ENCODE measurements at regions not wholly inside any gene's neighbourhood (a gene's known extent, or its start where the extent isn't known, plus 50 kb on each side); places are given as distances from the start of the nearest gene placed in this dataset.

DNA sequence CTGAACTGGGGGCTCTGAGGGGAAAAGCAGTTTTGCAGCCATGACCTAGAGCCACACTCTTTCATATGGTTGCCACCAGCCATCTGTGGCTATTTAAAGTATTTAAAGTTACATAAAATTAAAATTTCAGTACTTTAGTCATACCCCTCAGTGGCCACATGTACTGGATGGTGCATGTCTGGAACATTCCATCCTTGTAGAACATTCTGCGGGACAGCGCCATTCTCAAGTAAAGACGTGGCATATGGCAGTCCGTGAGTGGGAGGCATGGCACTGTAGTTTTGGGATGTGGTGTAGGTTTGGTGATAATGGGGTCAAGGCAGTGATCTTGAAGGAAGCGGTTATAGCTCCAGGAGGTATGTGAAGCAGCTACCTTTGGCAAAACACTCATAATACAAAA, 61.4 kb upstream of the NFIL3 start:
- Histone ChIP-seq H3K36me3 (ENCODE audit: control insufficient read depth, insufficient read depth, low read length) (no peaks in the 10 kb centered on the region), H3K9ac (ENCODE audit: extremely low read depth, low read length, poor library complexity, severe bottlenecking) (no peak overlapping the region), H3K4me3 (ENCODE audit: low read length) (no peak overlapping the region), H3K4me1 (ENCODE audit: control insufficient read depth, insufficient read depth, low read length) (no peaks in the 10 kb centered on the region), H3K27me3 (ENCODE audit: control insufficient read depth, insufficient read depth, low read length, poor library complexity, severe bottlenecking) (no peaks in the 10 kb centered on the region), H3K27ac (ENCODE audit: low read depth, low read length) (no peak overlapping the region), H3K9me3 (ENCODE audit: control insufficient read depth, low read length) (no peaks in the 10 kb centered on the region)
- 98% methylated on average over 5 of the region's 5 CpGs; no CpG with 5 or more reads in 1 of the 2 experiments for WGBS, 2 experiments (ENCODE audit: insufficient coverage in 1 of 2, insufficient read length in 1 of 2)
- no peaks in the 10 kb centered on the region for H3K36me3 Mint-ChIP-seq (ENCODE audit: low read depth)
- H3K4me3 Mint-ChIP-seq, result no peak overlapping the region
- no peaks in the 10 kb centered on the region for H3K9me3 Mint-ChIP-seq
- TF ChIP-seq, protein P1, sequence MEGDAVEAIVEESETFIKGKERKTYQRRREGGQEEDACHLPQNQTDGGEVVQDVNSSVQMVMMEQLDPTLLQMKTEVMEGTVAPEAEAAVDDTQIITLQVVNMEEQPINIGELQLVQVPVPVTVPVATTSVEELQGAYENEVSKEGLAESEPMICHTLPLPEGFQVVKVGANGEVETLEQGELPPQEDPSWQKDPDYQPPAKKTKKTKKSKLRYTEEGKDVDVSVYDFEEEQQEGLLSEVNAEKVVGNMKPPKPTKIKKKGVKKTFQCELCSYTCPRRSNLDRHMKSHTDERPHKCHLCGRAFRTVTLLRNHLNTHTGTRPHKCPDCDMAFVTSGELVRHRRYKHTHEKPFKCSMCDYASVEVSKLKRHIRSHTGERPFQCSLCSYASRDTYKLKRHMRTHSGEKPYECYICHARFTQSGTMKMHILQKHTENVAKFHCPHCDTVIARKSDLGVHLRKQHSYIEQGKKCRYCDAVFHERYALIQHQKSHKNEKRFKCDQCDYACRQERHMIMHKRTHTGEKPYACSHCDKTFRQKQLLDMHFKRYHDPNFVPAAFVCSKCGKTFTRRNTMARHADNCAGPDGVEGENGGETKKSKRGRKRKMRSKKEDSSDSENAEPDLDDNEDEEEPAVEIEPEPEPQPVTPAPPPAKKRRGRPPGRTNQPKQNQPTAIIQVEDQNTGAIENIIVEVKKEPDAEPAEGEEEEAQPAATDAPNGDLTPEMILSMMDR (conservative IDR thresholded peaks at IDR 0.05), result no peak
- no peak overlapping the region for H3K27ac Mint-ChIP-seq
- H3K4me1 Mint-ChIP-seq, result peaks cover 2% of the 10 kb centered on the region
- peaks cover 8% of the 10 kb centered on the region for H3K27me3 Mint-ChIP-seq (ENCODE audit: insufficient read depth)
- DNase-seq, result no peak

DNA sequence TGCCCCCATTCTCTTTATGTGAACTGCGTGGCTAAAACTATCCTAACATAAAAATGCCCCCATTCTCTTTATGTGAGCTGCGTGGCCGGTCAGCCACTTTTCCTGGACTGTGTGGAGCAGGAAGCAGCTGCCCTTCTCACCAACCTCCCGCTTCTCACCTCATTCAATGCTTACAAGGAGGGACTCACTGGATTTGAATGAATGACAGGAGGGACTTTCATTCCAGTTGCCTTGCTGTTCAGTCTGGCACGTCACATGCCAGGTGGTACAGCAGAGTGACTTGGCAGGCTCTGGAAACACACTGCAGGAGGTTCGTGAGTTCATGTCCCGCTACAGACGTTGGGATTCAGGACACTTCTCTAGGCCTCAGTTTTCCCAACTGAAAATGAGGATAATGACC, 60.2 kb upstream of the NFIL3 start:
- no peak overlapping the region for H3K4me3 Mint-ChIP-seq
- Histone ChIP-seq H3K9me3 (ENCODE audit: control insufficient read depth, low read length) (no peaks in the 10 kb centered on the region), H3K27me3 (ENCODE audit: control insufficient read depth, insufficient read depth, low read length, poor library complexity, severe bottlenecking) (no peaks in the 10 kb centered on the region), H3K4me3 (ENCODE audit: low read length) (no peak overlapping the region), H3K4me1 (ENCODE audit: control insufficient read depth, insufficient read depth, low read length) (no peaks in the 10 kb centered on the region), H3K27ac (ENCODE audit: low read depth, low read length) (no peak overlapping the region), H3K9ac (ENCODE audit: extremely low read depth, low read length, poor library complexity, severe bottlenecking) (no peak overlapping the region), H3K36me3 (ENCODE audit: control insufficient read depth, insufficient read depth, low read length) (no peaks in the 10 kb centered on the region)
- TF ChIP-seq, protein P1 (conservative IDR thresholded peaks at IDR 0.05), result no peak
- peaks cover 4% of the 10 kb centered on the region for H3K27me3 Mint-ChIP-seq (ENCODE audit: insufficient read depth)
- no peaks in the 10 kb centered on the region for H3K36me3 Mint-ChIP-seq (ENCODE audit: low read depth)
- 87% methylated on average over 4 to 8 of the region's 8 CpGs for WGBS, 2 experiments (ENCODE audit: insufficient coverage in 1 of 2, insufficient read length in 1 of 2)
- DNase-seq, result no peak
- no peak overlapping the region for H3K27ac Mint-ChIP-seq
- peaks cover 2% of the 10 kb centered on the region for H3K4me1 Mint-ChIP-seq
- H3K9me3 Mint-ChIP-seq, result no peaks in the 10 kb centered on the region

DNA sequence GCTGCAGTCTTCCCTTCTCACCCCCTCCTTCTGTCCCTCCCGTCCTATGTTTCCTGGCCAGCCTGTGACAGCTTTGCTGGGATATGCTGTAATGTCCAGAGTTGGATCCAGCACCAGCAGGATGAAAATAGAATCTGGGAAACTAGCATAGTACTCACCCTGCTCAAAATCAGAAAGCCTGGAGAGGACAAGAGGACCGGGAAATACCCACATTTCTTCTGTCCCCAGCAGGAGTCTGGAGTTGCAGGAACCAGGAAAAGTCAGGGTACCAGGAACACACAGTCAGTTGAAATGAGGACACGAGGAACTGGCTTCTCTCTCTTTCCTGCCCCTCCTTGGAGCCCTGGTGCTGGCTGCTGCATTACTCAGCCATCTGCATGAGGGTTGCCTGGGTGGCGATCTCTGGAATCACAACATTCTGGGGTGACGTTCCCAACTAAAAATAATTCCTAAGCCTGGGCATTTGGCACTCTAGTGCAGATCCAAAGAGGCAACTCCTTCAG, 59.6 kb upstream of the NFIL3 start:
- Mint-ChIP-seq H3K27me3 (ENCODE audit: insufficient read depth) (peaks cover 6% of the 10 kb centered on the region), H3K27ac (no peak overlapping the region), H3K36me3 (ENCODE audit: low read depth) (no peaks in the 10 kb centered on the region), H3K9me3 (no peaks in the 10 kb centered on the region), H3K4me1 (peaks cover 2% of the 10 kb centered on the region), H3K4me3 (no peak overlapping the region)
- Histone ChIP-seq H3K27ac (ENCODE audit: low read depth, low read length) (no peak overlapping the region), H3K9me3 (ENCODE audit: control insufficient read depth, low read length) (no peaks in the 10 kb centered on the region), H3K27me3 (ENCODE audit: control insufficient read depth, insufficient read depth, low read length, poor library complexity, severe bottlenecking) (no peaks in the 10 kb centered on the region), H3K4me3 (ENCODE audit: low read length) (no peak overlapping the region), H3K36me3 (ENCODE audit: control insufficient read depth, insufficient read depth, low read length) (no peaks in the 10 kb centered on the region), H3K9ac (ENCODE audit: extremely low read depth, low read length, poor library complexity, severe bottlenecking) (no peak overlapping the region), H3K4me1 (ENCODE audit: control insufficient read depth, insufficient read depth, low read length) (no peaks in the 10 kb centered on the region)
- TF ChIP-seq, protein P1 (conservative IDR thresholded peaks at IDR 0.05), result no peak
- DNase-seq, result no peak
- 73 to 86% methylated on average over 4 to 5 of the region's 5 CpGs for WGBS, 2 experiments (ENCODE audit: insufficient coverage in 1 of 2, insufficient read length in 1 of 2)
